NCI-H2107 treated with DMSO at 0.1 percent for 48 hours (cell line): ENCODE measurements at regions not wholly inside any gene's neighbourhood (a gene's known extent, or its start where the extent isn't known, plus 50 kb on each side); places are given as distances from the start of the nearest gene placed in this dataset.

ENCODE experiments used
- DNase-seq: peaks from one replicate; lab custom pipeline; 2025; ENCODE audit not compliant: unreplicated experiment; lab: John Stamatoyannopoulos, UW

GRCh38 chr6:169881398-169881797 is 130.0 kb downstream of the ERMARD start:
- no peak for DNase-seq

GRCh38 chr6:169880516-169880915 is 129.1 kb downstream of the ERMARD start:
- no peak for DNase-seq

- DNase-seq = no peak
Observed at GRCh38 chr6:169869301-169869700, 117.9 kb downstream of the ERMARD start.

GRCh38 chr6:169868458-169868857 is 117.0 kb downstream of the ERMARD start:
- DNase-seq = peak; percentile 3

DNA sequence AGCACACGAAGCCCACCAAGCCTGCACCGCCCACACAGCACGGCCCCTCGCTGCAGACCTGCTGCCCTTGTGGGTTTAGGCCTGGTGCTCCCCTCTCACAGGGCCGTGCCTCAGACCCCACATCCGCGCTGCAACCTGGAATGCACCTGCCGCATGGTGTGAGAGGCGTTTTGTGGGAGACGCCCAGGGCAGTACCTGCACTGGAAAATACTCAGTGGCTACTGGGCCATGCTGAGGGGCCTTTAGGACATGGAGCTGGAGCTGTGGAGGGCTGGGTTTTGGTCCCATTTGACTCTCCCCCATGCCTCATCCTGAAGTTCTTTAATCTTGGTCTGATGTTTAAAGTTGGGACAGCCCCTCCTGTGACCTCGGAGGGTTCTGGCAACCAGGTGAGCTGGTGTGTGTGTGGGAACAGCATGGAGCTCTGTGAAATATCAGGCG is 116.3 kb downstream of the ERMARD start:
- DNase-seq = no peak

- no peak for DNase-seq
Observed at GRCh38 chr6:169866668-169867521, 115.5 kb downstream of the ERMARD start.

GRCh38 chr6:169866140-169866534 is 114.7 kb downstream of the ERMARD start:
- DNase-seq = no peak

- DNase-seq = no peak
Observed at GRCh38 chr6:169865346-169866139, 114.1 kb downstream of the ERMARD start.

GRCh38 chr6:169864148-169865020 is 113.0 kb downstream of the ERMARD start:
- DNase-seq = peak; percentile 84

DNA sequence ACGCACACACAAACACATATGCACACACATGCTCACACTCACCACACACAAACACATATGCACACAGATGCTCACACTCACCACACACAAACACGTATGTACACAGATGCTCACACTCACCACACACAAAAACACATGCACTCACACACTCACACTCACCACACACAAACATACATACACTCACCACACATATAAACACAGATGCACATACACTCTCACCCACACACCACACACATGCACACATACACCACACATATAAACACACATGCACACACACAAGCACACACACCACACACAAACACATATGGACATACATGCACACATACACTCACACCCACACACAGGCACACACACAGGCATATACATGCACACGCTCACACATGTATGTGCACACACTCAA is 112.3 kb downstream of the ERMARD start:
- no peak for DNase-seq

GRCh38 chr6:169862892-169863525 is 111.6 kb downstream of the ERMARD start:
- peak; percentile 41 for DNase-seq

DNA sequence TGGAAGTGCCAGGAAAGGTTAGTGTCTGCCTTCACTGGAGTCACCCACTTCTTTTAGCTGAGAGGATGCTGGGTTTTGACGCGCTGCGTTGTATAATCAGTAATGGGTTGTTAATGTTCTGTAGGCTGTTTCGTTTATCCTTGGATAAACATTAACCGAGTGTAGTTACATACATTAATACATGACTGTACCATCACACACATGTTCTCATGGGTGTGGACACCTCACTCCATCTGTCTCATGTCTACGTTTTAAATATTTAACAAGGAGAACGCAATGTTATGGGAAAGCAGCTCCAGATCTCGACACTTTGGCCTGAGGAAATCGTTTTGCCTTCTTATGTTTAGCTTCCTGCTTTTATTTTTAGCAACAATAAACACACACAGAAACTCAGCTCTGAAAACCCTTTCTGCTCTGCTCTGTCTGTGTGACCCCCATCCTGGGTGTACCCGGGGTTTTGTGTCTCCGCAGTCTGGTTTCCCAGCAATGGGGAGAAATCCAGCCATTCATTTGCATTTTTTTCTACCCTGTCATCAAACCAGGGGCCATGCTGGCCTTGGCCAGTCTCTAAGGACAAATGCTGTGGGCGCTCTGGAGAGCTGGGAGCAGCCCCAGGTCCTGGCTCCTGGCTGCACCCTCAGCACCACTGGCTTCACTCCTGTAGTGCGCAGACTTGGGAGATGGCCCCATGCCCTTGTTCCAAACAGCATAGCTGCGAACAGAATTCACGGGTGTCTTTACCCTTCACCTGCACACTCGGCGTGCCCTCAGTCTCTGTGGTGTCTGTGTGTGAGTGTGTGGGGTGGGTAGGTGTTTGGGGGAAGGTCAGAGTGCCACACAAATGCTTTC is 110.8 kb downstream of the ERMARD start:
- no peak for DNase-seq

GRCh38 chr6:169861431-169862042 is 110.1 kb downstream of the ERMARD start:
- DNase-seq = no peak

- no peak for DNase-seq
Observed at GRCh38 chr6:169859978-169860703, 108.7 kb downstream of the ERMARD start.

GRCh38 chr6:169859401-169859977 is 108.1 kb downstream of the ERMARD start:
- no peak for DNase-seq

- DNase-seq = no peak
Observed at GRCh38 chr6:169858935-169859351, 107.5 kb downstream of the ERMARD start.

GRCh38 chr6:169858293-169858934 is 107.0 kb downstream of the ERMARD start:
- DNase-seq = no peak
